Endothelial cell of umbilical vein (primary cell): ENCODE measurements at regions not wholly inside any gene's neighbourhood (a gene's known extent, or its start where the extent isn't known, plus 50 kb on each side); places are given as distances from the start of the nearest gene placed in this dataset.

ENCODE experiments used
- CTCF ChIP-seq, 2 donors: IDR thresholded peaks; 1 replicate in 1 of 2; 2 replicates in 1 of 2; pipeline ENCODE4 v1.5.1; 2011; ENCODE audit warnings: low read length in 2 of 2, mild to moderate bottlenecking in 2 of 2, moderate library complexity in 2 of 2, control low read depth in 1 of 2, inconsistent platforms in 1 of 2, low read depth in 1 of 2; ENCODE audit not compliant: insufficient read depth in 1 of 2; ENCODE audit errors: extremely low read depth in 1 of 2
- EZH2 ChIP-seq: IDR thresholded peaks from 2 replicates; pipeline ENCODE4 v1.6.1; 2012; ENCODE audit warnings: borderline replicate concordance, low read depth, mild to moderate bottlenecking, moderate library complexity, low read length, inconsistent platforms; ENCODE audit not compliant: severe bottlenecking
- JUN ChIP-seq: IDR thresholded peaks from 2 replicates; pipeline ENCODE4 v1.6.1; 2011; ENCODE audit warnings: borderline replicate concordance, low read depth; ENCODE audit not compliant: insufficient read length, insufficient read depth
- MYC ChIP-seq: IDR thresholded peaks from one replicate; pipeline ENCODE4 v1.6.1; 2011; ENCODE audit warnings: mild to moderate bottlenecking, low read depth, low read length
- POLR2A ChIP-seq: IDR thresholded peaks from 2 replicates; pipeline ENCODE4 v1.6.1; 2012; ENCODE audit warnings: low read depth, mild to moderate bottlenecking, control low read depth, low read length
- POLR2AphosphoS5 ChIP-seq: IDR thresholded peaks from 2 replicates; pipeline ENCODE4 v1.6.1; 2012; ENCODE audit warnings: low read depth, mild to moderate bottlenecking, control low read depth, low read length, moderate library complexity; ENCODE audit not compliant: insufficient read depth
- TF ChIP-seq, protein P1 (sequence below): IDR thresholded peaks from 2 replicates; pipeline ENCODE4 v1.6.1; 2011; ENCODE audit not compliant: insufficient read depth, insufficient read length

DNA sequence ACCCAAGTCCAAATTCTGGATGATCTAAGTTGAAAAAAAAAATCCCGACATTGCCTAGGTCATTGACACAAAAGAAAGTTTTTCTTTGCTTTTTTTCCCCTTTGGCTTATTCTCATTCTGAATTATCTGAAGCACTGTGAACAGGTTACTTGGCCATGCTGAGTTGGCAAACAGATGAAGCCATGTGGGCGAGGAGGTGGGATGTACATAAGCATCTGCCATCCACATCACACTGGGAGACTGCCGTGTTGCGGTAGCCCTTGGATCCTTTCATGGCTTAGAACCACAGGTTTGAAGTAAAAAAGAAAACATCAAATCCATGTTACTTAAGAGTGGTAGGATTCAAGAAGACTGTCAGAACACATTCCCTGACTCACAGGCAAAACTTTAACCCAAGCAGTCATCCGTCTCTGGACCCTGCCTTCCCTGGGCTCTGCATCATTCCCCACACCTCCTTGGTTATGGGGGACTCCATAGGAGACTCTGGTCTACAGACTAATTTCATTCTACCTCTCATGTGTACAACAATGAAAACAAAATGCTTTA lies 242.5 kb upstream of the SERP2 start:
- TF ChIP-seq POLR2AphosphoS5 (no peak), CTCF (IDR thresholded peaks at IDR 0.05; ENCODE audit: extremely low read depth in 1 of 2, insufficient read depth in 1 of 2, low read depth in 1 of 2, low read length in 2 of 2) (no peak), EZH2 (no peak), POLR2A (no peak), JUN (no peak), MYC (no peak)
- TF ChIP-seq, protein P1, sequence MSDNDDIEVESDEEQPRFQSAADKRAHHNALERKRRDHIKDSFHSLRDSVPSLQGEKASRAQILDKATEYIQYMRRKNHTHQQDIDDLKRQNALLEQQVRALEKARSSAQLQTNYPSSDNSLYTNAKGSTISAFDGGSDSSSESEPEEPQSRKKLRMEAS = no peak
